ENCODE measurements at regions not wholly inside any gene's neighbourhood (a gene's known extent, or its start where the extent isn't known, plus 50 kb on each side); places are given as distances from the start of the nearest gene placed in this dataset.

GRCh38 chr4:111501946-111502345 is 643.3 kb upstream of the FAM241A start:
- Histone ChIP-seq H3K4me3 (ENCODE audit: low read length) (no peak overlapping the region), H3K27me3 (replicated peaks; ENCODE audit: insufficient read depth, low read length) (no peaks in the 10 kb centered on the region), H2AFZ (ENCODE audit: low read length) (no peak overlapping the region), H3K79me2 (ENCODE audit: low read length) (no peaks in the 10 kb centered on the region), H3K9me2 (replicated peaks; ENCODE audit: insufficient read depth, low read length) (no peaks in the 10 kb centered on the region), H3K27ac (ENCODE audit: low read length) (no peak overlapping the region), H3F3A (ENCODE audit: insufficient read depth, low read length) (no peaks in the 10 kb centered on the region), H3K9me3 (replicated peaks; ENCODE audit: insufficient read depth, low read length) (no peaks in the 10 kb centered on the region), H3K4me1 (ENCODE audit: low read length) (no peaks in the 10 kb centered on the region), H4K20me1 (ENCODE audit: insufficient read depth, low read length) (no peaks in the 10 kb centered on the region), H3K36me3 (replicated peaks; ENCODE audit: insufficient read depth, low read length) (no peaks in the 10 kb centered on the region), H3K9ac (ENCODE audit: low read length) (no peak overlapping the region), H3K4me2 (ENCODE audit: low read depth, low read length) (no peak overlapping the region)
- no peak for TF ChIP-seq EZH2phosphoT487 (IDR thresholded peaks at IDR 0.05; ENCODE audit: low read length)
- no peak for TF ChIP-seq EZH2 (optimal IDR thresholded peaks at IDR 0.05; ENCODE audit: low read depth, low read length)
- TF ChIP-seq CTCF (IDR thresholded peaks at IDR 0.05; ENCODE audit: low read length): no peak
- no peak for DNase-seq

GRCh38 chr4:111502626-111503025 is 642.6 kb upstream of the FAM241A start:
- Histone ChIP-seq H3K27me3 (replicated peaks; ENCODE audit: insufficient read depth, low read length) (no peaks in the 10 kb centered on the region), H4K20me1 (ENCODE audit: insufficient read depth, low read length) (no peaks in the 10 kb centered on the region), H3K9me3 (replicated peaks; ENCODE audit: insufficient read depth, low read length) (no peaks in the 10 kb centered on the region), H3K4me1 (ENCODE audit: low read length) (no peaks in the 10 kb centered on the region), H3K36me3 (replicated peaks; ENCODE audit: insufficient read depth, low read length) (no peaks in the 10 kb centered on the region), H3K79me2 (ENCODE audit: low read length) (no peaks in the 10 kb centered on the region), H3K27ac (ENCODE audit: low read length) (no peak overlapping the region), H2AFZ (ENCODE audit: low read length) (no peak overlapping the region), H3K9me2 (replicated peaks; ENCODE audit: insufficient read depth, low read length) (no peaks in the 10 kb centered on the region), H3K4me2 (ENCODE audit: low read depth, low read length) (no peak overlapping the region), H3K9ac (ENCODE audit: low read length) (no peak overlapping the region), H3F3A (ENCODE audit: insufficient read depth, low read length) (no peaks in the 10 kb centered on the region), H3K4me3 (ENCODE audit: low read length) (no peak overlapping the region)
- TF ChIP-seq CTCF (IDR thresholded peaks at IDR 0.05; ENCODE audit: low read length): no peak
- TF ChIP-seq EZH2phosphoT487 (IDR thresholded peaks at IDR 0.05; ENCODE audit: low read length): no peak
- TF ChIP-seq EZH2 (optimal IDR thresholded peaks at IDR 0.05; ENCODE audit: low read depth, low read length): no peak
- no peak for DNase-seq

DNA sequence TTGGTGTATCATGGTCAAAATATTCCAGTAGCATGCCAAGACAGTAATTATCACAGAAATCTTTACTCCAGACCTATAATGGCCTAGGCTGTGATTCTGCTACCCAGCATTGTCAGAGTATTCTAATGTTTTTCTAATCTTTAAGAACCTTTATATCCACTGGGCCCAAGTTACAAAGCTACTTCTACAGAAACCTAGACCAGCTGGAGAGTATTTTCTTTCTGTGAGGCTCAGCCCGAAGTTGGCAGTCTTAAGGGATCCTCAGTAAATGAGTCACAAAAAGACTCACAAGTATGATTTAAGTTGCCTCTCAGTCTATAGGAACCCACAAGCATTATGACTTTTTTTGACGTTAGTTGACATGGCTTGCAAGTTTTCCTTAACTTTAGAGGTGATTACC is 638.5 kb upstream of the FAM241A start:
- no peak for TF ChIP-seq EZH2phosphoT487 (IDR thresholded peaks at IDR 0.05; ENCODE audit: low read length)
- no peak for TF ChIP-seq CTCF (IDR thresholded peaks at IDR 0.05; ENCODE audit: low read length)
- no peak for TF ChIP-seq EZH2 (optimal IDR thresholded peaks at IDR 0.05; ENCODE audit: low read depth, low read length)
- Histone ChIP-seq H3F3A (ENCODE audit: insufficient read depth, low read length) (no peaks in the 10 kb centered on the region), H2AFZ (ENCODE audit: low read length) (no peak overlapping the region), H3K9ac (ENCODE audit: low read length) (no peak overlapping the region), H4K20me1 (ENCODE audit: insufficient read depth, low read length) (no peaks in the 10 kb centered on the region), H3K4me1 (ENCODE audit: low read length) (no peaks in the 10 kb centered on the region), H3K4me3 (ENCODE audit: low read length) (no peak overlapping the region), H3K36me3 (replicated peaks; ENCODE audit: insufficient read depth, low read length) (no peaks in the 10 kb centered on the region), H3K4me2 (ENCODE audit: low read depth, low read length) (no peak overlapping the region), H3K9me3 (replicated peaks; ENCODE audit: insufficient read depth, low read length) (no peaks in the 10 kb centered on the region), H3K9me2 (replicated peaks; ENCODE audit: insufficient read depth, low read length) (no peaks in the 10 kb centered on the region), H3K27me3 (replicated peaks; ENCODE audit: insufficient read depth, low read length) (no peaks in the 10 kb centered on the region), H3K27ac (ENCODE audit: low read length) (no peak overlapping the region), H3K79me2 (ENCODE audit: low read length) (no peaks in the 10 kb centered on the region)
- DNase-seq: no peak

All from MM.1S (cell line).